Tibial artery (tissue), 4 donors: ENCODE measurements at regions not wholly inside any gene's neighbourhood (a gene's known extent, or its start where the extent isn't known, plus 50 kb on each side); places are given as distances from the start of the nearest gene placed in this dataset.

ENCODE experiments used
- DNase-seq, 2 donors: peaks; one replicate each; pipeline ENCODE4 v3.0.0-alpha.2; 2019
- H3K27ac ChIP-seq, 2 donors: fragments of 200-600 bp; sonication (generic) in 1 of 2; 1 replicate in 1 of 2; 2 replicates in 1 of 2; pipeline ENCODE4 v1.5.1; 2018 to 2019; ENCODE audit warnings: mild to moderate bottlenecking in 1 of 2
- H3K27me3 ChIP-seq, 2 donors: fragments of 200-600 bp; sonication (generic) in 1 of 2; one replicate each; pipeline versions ENCODE4 v1.5.1 to v1.6.0; 2016 to 2019
- H3K36me3 ChIP-seq, 3 donors: fragments of 200-600 bp; sonication (generic) in 2 of 3; one replicate each; pipeline ENCODE4 v1.5.1; 2016 to 2019; ENCODE audit warnings: mild to moderate bottlenecking in 2 of 3
- H3K4me1 ChIP-seq, 4 donors: fragments of 200-600 bp; sonication (generic) in 2 of 4; 1 replicate in 3 of 4; 2 replicates in 1 of 4; pipeline ENCODE4 v1.5.1; 2016 to 2019
- H3K4me3 ChIP-seq, 2 donors: fragments of 200-600 bp; sonication (generic) in 1 of 2; 1 replicate in 1 of 2; 2 replicates in 1 of 2; pipeline ENCODE4 v1.5.1; 2018 to 2019; ENCODE audit warnings: mild to moderate bottlenecking in 2 of 2
- H3K9me3 ChIP-seq, 3 donors: fragments of 200-600 bp; sonication (generic) in 1 of 3; one replicate each; pipeline ENCODE4 v1.5.1; 2016 to 2019
- intact Hi-C: fragments of 100-400 bp; cut with DNase I; formaldehyde crosslinking; loops from one replicate; pipeline ENCODE4 v1.15.0; 2023; ENCODE audit warnings: low total_unique reads
- TF ChIP-seq, protein P1 (sequence below), 2 experiments: fragments of 200-600 bp in 1 of 2; fragments of 450-650 bp in 1 of 2; IDR thresholded peaks; one replicate each; pipeline ENCODE4 v1.5.1; 2017 to 2019; ENCODE audit warnings: antibody characterized with exemption in 2 of 2, mild to moderate bottlenecking in 1 of 2, moderate library complexity in 1 of 2

DNA sequence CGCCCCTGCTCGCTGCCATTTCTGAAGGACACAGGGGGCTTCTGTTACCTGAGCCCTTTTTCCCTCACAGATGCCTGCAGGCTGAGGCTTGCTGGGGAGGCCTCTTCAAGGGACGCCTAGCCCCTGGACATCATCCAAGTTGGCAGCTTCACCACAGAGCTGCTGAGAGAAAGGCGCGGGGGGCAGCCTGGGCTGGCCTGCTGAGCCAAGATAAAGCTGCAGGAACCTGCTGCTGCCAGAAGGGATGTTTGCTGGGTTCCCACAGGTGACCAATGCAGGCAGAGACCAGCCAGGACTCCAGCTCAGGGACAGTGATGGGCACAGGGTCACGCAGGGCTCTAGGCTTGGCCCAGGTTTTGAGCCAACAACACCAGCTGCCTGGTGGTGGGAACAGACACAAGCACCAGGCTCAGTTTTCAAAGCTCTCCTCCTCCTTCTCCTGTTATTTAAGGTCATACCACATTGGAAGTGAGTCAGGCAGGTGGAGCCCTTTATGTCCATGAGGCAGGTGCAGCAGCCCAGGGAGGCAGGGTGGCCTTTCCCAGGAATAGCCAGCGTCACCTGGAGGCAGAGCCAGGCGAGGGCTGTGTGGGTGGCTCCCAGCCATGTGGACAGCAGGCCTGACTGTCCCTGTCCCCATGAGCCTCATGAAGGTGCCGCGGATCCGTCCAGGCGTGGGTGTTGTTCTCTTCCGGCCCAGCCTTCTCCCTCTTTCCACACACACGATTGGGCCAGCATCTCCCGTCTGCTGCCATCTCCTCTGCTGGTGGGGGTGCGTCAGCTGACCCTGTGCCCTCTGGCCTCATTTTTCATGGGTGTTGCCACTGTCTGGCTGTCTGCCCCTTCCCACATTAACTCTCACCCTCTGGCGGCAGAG, 515.5 kb upstream of the MYT1L start:
- peaks cover 0 to 11% (median 0%) of the 10 kb centered on the region in 4 donors for H3K4me1 ChIP-seq
- no peaks in the 10 kb centered on the region for H3K9me3 ChIP-seq
- H3K4me3 ChIP-seq: no peak overlapping the region
- H3K27me3 ChIP-seq: peaks cover 0 to 19% of the 10 kb centered on the region in 2 donors
- H3K27ac ChIP-seq: no peak overlapping the region
- intact Hi-C loops: no loop called here
- TF ChIP-seq, protein P1, sequence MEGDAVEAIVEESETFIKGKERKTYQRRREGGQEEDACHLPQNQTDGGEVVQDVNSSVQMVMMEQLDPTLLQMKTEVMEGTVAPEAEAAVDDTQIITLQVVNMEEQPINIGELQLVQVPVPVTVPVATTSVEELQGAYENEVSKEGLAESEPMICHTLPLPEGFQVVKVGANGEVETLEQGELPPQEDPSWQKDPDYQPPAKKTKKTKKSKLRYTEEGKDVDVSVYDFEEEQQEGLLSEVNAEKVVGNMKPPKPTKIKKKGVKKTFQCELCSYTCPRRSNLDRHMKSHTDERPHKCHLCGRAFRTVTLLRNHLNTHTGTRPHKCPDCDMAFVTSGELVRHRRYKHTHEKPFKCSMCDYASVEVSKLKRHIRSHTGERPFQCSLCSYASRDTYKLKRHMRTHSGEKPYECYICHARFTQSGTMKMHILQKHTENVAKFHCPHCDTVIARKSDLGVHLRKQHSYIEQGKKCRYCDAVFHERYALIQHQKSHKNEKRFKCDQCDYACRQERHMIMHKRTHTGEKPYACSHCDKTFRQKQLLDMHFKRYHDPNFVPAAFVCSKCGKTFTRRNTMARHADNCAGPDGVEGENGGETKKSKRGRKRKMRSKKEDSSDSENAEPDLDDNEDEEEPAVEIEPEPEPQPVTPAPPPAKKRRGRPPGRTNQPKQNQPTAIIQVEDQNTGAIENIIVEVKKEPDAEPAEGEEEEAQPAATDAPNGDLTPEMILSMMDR (IDR thresholded peaks at IDR 0.05): no peak
- DNase-seq: peak; percentile 39 to 44
- H3K36me3 ChIP-seq: no peaks in the 10 kb centered on the region

DNA sequence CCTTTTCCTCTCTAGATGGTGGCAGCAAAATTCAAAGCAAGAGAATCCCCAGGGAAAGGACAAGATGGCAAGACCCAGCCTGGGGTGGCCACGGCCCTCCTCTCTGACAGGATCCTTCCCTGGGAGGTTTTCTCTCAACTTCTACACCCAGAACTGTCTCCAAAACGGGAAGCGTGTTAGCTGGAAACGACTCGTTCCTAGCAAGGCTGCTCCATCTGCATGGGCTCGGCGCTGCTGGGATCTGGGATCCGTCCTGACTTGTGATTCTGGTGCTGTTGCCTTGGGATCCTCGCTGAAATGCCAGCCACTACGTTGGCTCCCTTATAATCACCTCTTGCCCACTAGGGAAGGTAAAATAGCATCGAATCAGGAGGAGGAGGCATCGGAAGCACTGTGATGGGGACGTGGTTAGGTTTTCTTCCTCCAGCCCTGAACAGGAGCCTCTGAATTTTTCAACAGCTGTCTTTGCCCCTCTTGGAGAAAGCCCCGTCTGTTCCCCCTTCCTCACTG, 514.8 kb upstream of the MYT1L start:
- no peak overlapping the region for H3K4me3 ChIP-seq
- peak in 1 of 2 donors; percentile 47 for DNase-seq
- H3K27ac ChIP-seq: no peak overlapping the region
- H3K9me3 ChIP-seq: no peaks in the 10 kb centered on the region
- peaks cover 0 to 19% of the 10 kb centered on the region in 2 donors for H3K27me3 ChIP-seq
- H3K4me1 ChIP-seq: peaks cover 0 to 11% (median 0%) of the 10 kb centered on the region in 4 donors
- TF ChIP-seq, protein P1 (IDR thresholded peaks at IDR 0.05): no peak
- intact Hi-C loops: no loop called here
- H3K36me3 ChIP-seq: no peaks in the 10 kb centered on the region

DNA sequence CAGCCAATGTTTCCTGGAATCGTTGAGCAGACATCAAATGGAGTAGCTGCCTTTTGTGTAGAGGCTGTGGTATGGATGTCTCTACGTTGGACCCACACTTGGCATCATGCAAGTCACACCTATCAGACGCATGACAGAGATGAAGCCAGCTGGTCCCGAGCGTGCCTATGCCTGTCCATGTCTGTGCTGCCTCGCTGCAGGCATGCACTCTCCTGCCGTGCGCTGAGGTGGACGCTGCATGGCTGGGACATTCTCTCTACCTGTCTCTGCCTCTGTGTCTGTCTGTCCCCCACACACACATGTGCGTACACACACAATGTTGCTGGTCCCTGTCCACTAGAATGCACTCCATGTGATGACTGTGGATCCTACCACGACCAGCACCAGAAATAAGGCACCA, 514.2 kb upstream of the MYT1L start:
- TF ChIP-seq, protein P1 (IDR thresholded peaks at IDR 0.05): no peak
- Histone ChIP-seq H3K4me3 (no peak overlapping the region), H3K4me1 (peaks cover 0 to 11% (median 0%) of the 10 kb centered on the region in 4 donors), H3K9me3 (no peaks in the 10 kb centered on the region), H3K27me3 (peaks cover 0 to 15% of the 10 kb centered on the region in 2 donors), H3K27ac (no peak overlapping the region), H3K36me3 (no peaks in the 10 kb centered on the region)
- DNase-seq: peak in 1 of 2 donors; percentile 39
- intact Hi-C loops: no loop called here

- Histone ChIP-seq H3K27ac (no peak overlapping the region), H3K4me1 (peaks cover 0 to 11% (median 0%) of the 10 kb centered on the region in 4 donors), H3K9me3 (no peaks in the 10 kb centered on the region), H3K36me3 (no peaks in the 10 kb centered on the region), H3K27me3 (peaks cover 0 to 6% of the 10 kb centered on the region in 2 donors), H3K4me3 (no peak overlapping the region)
- intact Hi-C loops: no loop called here
- DNase-seq: peak in 1 of 2 donors; percentile 40
- TF ChIP-seq, protein P1 (IDR thresholded peaks at IDR 0.05): no peak
Observed at GRCh38 chr2:2843969-2844548, 513.0 kb upstream of the MYT1L start.

DNA sequence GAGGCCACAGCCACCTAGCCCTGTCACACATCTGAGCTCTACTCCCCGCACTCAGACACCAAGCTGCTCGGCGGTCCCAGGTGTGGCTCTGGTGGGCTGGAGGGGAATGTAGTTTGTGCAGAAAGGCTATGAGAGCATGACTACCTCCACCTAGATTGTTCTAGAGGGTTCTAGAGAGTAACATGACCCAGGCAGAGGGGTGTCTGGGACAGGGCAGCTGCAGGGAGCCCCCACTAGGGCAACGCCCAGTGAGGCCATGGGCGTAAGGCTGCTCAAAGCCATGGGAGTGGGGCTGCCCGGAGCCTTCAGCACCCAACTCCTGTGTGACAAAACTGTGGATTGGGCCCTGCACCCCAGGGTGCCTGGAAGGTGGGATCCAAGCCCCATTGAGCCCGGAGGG, 511.4 kb upstream of the MYT1L start:
- intact Hi-C loops: no loop called here
- TF ChIP-seq, protein P1 (IDR thresholded peaks at IDR 0.05): no peak

More for the DNA sequence above, 511.4 kb upstream of the MYT1L start:
- Histone ChIP-seq H3K27me3 (peaks cover 0 to 2% of the 10 kb centered on the region in 2 donors), H3K4me3 (no peak overlapping the region), H3K27ac (no peak overlapping the region), H3K4me1 (peaks cover 0 to 11% (median 0%) of the 10 kb centered on the region in 4 donors), H3K9me3 (no peaks in the 10 kb centered on the region), H3K36me3 (no peaks in the 10 kb centered on the region)
- no peak for DNase-seq
